HL-60 (cell line): ENCODE measurements at regions not wholly inside any gene's neighbourhood (a gene's known extent, or its start where the extent isn't known, plus 50 kb on each side); places are given as distances from the start of the nearest gene placed in this dataset.

Experiments used
- CTCF ChIP-seq: IDR thresholded peaks from one replicate; pipeline ENCODE4 v1.5.1; 2011; ENCODE audit warnings: low read length, control low read depth, inconsistent platforms; ENCODE audit not compliant: insufficient read depth
- TF ChIP-seq, protein P1 (sequence below): IDR thresholded peaks from 2 replicates; pipeline ENCODE4 v1.6.1; 2012; ENCODE audit warnings: low read depth; ENCODE audit not compliant: insufficient replicate concordance

DNA sequence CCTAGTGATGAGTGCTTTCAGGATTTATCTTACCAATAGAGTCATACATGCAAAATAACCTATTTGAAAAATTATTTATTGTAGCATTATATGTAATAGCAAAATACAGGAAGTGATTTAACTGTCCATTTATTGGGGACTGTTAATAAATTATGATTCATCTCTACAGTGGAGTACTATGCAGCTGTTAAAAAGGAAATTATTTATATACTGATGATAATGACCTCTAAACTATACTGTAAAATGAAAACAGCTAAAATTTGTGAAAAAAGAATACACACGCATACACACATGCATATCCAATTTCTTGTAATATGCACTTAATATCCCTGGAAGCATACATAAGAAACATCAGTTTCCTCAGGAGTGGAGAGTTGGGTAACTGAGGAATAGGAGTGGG lies 58.0 kb upstream of the PALM2AKAP2 start:
- no peak for TF ChIP-seq CTCF
- TF ChIP-seq, protein P1, sequence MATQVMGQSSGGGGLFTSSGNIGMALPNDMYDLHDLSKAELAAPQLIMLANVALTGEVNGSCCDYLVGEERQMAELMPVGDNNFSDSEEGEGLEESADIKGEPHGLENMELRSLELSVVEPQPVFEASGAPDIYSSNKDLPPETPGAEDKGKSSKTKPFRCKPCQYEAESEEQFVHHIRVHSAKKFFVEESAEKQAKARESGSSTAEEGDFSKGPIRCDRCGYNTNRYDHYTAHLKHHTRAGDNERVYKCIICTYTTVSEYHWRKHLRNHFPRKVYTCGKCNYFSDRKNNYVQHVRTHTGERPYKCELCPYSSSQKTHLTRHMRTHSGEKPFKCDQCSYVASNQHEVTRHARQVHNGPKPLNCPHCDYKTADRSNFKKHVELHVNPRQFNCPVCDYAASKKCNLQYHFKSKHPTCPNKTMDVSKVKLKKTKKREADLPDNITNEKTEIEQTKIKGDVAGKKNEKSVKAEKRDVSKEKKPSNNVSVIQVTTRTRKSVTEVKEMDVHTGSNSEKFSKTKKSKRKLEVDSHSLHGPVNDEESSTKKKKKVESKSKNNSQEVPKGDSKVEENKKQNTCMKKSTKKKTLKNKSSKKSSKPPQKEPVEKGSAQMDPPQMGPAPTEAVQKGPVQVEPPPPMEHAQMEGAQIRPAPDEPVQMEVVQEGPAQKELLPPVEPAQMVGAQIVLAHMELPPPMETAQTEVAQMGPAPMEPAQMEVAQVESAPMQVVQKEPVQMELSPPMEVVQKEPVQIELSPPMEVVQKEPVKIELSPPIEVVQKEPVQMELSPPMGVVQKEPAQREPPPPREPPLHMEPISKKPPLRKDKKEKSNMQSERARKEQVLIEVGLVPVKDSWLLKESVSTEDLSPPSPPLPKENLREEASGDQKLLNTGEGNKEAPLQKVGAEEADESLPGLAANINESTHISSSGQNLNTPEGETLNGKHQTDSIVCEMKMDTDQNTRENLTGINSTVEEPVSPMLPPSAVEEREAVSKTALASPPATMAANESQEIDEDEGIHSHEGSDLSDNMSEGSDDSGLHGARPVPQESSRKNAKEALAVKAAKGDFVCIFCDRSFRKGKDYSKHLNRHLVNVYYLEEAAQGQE: no peak
